GM12864 (cell line): ENCODE measurements at regions not wholly inside any gene's neighbourhood (a gene's known extent, or its start where the extent isn't known, plus 50 kb on each side); places are given as distances from the start of the nearest gene placed in this dataset.
A peak's percentile ranks its signal among the peaks of the same experiment; 100 is the strongest.
"Not testable (repeated sequence)": the region's sequence is repeated elsewhere in the genome, so short reads cannot be mapped to it uniquely, and the experiment has no call there.

Experiments used
- DNase-seq: peaks from one replicate; pipeline ENCODE4 v3.0.0-alpha.2; 2011; ENCODE audit warnings: low read depth
- H3K4me3 ChIP-seq: 2 replicates; pipeline ENCODE4 v1.5.1; 2011; ENCODE audit warnings: mild to moderate bottlenecking, low read depth, low read length, control low read depth
- CTCF ChIP-seq: IDR thresholded peaks from 2 replicates; pipeline ENCODE4 v1.5.1; 2011; ENCODE audit warnings: low read depth, mild to moderate bottlenecking, moderate library complexity, low read length, control low read depth, inconsistent platforms; ENCODE audit errors: missing control alignments

- peak; percentile 89 for TF ChIP-seq CTCF
- DNase-seq: no peak
- H3K4me3 ChIP-seq: no peak overlapping the region
Observed at GRCh38 chr11:12599408-12600143, 74.6 kb upstream of the TEAD1 start.

GRCh38 chr11:12600829-12601228, 73.4 kb upstream of the TEAD1 start:
- no peak for TF ChIP-seq CTCF
- DNase-seq: no peak
- H3K4me3 ChIP-seq: no peak overlapping the region

- TF ChIP-seq CTCF: no peak
- no peak for DNase-seq
- no peak overlapping the region for H3K4me3 ChIP-seq
Observed at GRCh38 chr11:12602421-12602820, 71.8 kb upstream of the TEAD1 start.

GRCh38 chr11:12603143-12604088, 70.8 kb upstream of the TEAD1 start:
- no peak overlapping the region for H3K4me3 ChIP-seq
- no peak for DNase-seq
- TF ChIP-seq CTCF: no peak

GRCh38 chr11:12604557-12605153, 69.6 kb upstream of the TEAD1 start:
- H3K4me3 ChIP-seq: no peak overlapping the region
- no peak for TF ChIP-seq CTCF
- no peak for DNase-seq

GRCh38 chr11:12606597-12606996, 67.6 kb upstream of the TEAD1 start:
- TF ChIP-seq CTCF: no peak
- no peak overlapping the region for H3K4me3 ChIP-seq
- DNase-seq: no peak

- DNase-seq, H3K4me3 ChIP-seq: not testable (repeated sequence)
Observed at GRCh38 chr11:12608678-12609077, 65.5 kb upstream of the TEAD1 start.
